Stimulated activated CD8-positive, alpha-beta memory T cell treated with anti-CD3 and anti-CD28 coated beads, Interleukin-15, amount 100 ng/mL, for 24 hours (primary cell): ENCODE measurements at regions not wholly inside any gene's neighbourhood (a gene's known extent, or its start where the extent isn't known, plus 50 kb on each side); places are given as distances from the start of the nearest gene placed in this dataset.

Source experiments
- DNase-seq: peaks from one replicate; pipeline ENCODE4 v3.0.0-alpha.2; 2020; ENCODE audit warnings: low read depth

- no peak for DNase-seq
Observed at GRCh38 chr1:234988155-234988517, 140.5 kb downstream of the TOMM20 start.

GRCh38 chr1:234987415-234988154 is 141.1 kb downstream of the TOMM20 start:
- no peak for DNase-seq

GRCh38 chr1:234986750-234987414 is 141.8 kb downstream of the TOMM20 start:
- no peak for DNase-seq

GRCh38 chr1:234985516-234986294 is 142.9 kb downstream of the TOMM20 start:
- no peak for DNase-seq

GRCh38 chr1:234985007-234985370 is 143.6 kb downstream of the TOMM20 start:
- no peak for DNase-seq

GRCh38 chr1:234983564-234984238 is 144.9 kb downstream of the TOMM20 start:
- no peak for DNase-seq

GRCh38 chr1:234981758-234982157 is 146.9 kb downstream of the TOMM20 start:
- DNase-seq, result no peak

- no peak for DNase-seq
Observed at GRCh38 chr1:234980645-234981396, 147.8 kb downstream of the TOMM20 start.

GRCh38 chr1:234980291-234980644 is 148.4 kb downstream of the TOMM20 start:
- no peak for DNase-seq

- DNase-seq, result no peak
Observed at GRCh38 chr1:234979296-234980279, 149.0 kb downstream of the TOMM20 start.

GRCh38 chr1:234978397-234979295 is 150.0 kb downstream of the TOMM20 start:
- no peak for DNase-seq

- no peak for DNase-seq
Observed at GRCh38 chr1:234977875-234978396, 150.7 kb downstream of the TOMM20 start.

- DNase-seq, result no peak
Observed at GRCh38 chr1:234976861-234977680, 151.6 kb downstream of the TOMM20 start.

GRCh38 chr1:234975941-234976860 is 152.4 kb downstream of the TOMM20 start:
- DNase-seq, result no peak

- no peak for DNase-seq
Observed at GRCh38 chr1:234975122-234975940, 153.3 kb downstream of the TOMM20 start.
